ENCODE measurements at regions not wholly inside any gene's neighbourhood (a gene's known extent, or its start where the extent isn't known, plus 50 kb on each side); places are given as distances from the start of the nearest gene placed in this dataset.

DNA sequence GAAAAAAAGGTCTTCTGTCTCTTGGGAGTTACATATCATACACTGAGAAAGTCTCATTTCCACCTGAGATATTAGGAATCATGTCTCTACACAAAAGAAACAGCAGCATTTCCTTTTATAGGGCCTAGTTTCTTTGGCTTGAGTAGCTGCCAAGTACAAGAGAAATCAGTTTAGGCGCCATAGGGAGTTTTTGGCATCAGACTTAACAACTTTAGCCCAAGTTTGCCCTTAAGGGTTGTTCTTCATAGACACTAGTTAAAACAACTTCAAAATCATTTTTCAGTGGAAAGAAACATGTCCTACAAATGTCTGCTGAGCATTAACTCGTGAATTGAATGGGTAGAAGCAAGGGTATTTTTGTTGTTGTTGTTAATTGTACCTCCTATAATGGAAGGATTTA lies 587.0 kb upstream of the DSEL start:
- no peak for DNase-seq (ENCODE audit: low spot score)

DNA sequence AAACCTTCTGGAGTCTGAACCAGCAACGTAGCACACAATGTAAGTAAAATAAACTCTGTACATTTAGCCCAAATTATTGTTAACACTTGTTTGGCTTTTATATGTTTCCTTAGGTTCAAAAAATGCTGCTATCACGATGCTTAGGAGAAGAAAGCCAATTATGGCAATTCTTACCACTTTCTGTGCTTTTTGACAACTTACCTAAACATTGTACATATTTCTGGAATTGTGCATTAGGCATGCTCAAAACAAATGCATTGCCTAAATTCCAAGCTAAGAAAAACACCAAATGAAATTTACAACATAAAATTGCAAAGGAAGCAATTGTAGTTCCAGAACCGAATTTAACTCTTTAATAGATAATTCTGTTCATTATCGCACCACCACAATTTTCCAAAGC lies 585.6 kb upstream of the DSEL start:
- no peak for DNase-seq (ENCODE audit: low spot score)

DNA sequence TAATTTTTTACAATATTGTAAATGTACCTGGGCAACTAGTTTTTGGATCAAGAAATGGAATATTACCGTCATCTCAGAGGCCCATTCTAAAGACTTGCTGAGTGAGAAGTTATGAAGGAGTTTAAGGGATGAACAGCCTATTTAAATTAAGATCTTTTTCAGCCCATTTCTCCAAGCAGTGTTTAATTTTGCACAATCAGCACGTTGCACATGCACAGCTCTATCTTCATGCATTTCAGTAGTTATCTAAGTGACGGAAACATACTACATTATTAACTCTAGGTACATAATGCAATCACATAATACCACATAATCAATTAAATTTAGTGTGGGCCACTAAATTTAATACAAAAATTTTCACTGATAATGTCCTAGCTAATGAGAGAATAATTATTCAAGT lies 582.1 kb upstream of the DSEL start:
- DNase-seq (ENCODE audit: low spot score): no peak

DNA sequence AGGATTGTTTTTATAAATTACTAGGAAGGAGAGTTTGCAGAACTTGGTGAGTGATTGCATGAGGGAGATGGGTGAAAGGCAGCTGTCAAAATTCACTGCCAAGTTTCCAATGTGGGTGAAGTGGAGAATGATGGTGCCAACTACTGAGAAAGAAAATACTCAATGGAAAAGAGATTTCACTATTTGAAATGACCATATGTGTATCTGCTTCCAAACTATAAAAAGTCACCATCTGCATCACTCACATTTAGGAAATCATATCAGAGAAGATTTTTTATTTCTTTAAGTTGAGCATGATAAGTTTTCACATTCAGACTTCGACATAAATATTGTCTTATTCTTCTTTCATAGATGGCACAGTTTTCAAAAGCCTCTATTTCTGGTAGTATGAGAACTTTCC lies 570.0 kb upstream of the DSEL start:
- DNase-seq (ENCODE audit: low spot score): no peak

DNA sequence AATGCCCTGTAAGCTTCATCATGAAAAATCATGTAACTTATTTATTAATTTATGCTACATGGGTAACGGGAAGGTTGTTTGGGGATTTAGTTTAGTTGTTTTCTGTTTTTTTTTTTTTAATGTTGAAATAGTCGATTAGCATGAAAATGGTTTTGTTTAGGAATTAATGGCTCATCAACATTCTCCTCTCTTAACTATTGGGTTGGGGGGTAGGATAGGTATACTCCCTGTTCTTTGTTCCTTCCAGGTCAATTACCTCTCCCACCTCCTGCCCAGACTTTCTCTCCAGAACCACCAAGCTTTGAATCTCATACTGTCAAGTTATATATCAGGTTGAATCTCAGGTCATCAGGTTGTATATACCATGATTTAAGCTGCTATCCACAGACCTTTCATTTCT lies 568.7 kb upstream of the DSEL start:
- DNase-seq (ENCODE audit: low spot score): no peak

DNA sequence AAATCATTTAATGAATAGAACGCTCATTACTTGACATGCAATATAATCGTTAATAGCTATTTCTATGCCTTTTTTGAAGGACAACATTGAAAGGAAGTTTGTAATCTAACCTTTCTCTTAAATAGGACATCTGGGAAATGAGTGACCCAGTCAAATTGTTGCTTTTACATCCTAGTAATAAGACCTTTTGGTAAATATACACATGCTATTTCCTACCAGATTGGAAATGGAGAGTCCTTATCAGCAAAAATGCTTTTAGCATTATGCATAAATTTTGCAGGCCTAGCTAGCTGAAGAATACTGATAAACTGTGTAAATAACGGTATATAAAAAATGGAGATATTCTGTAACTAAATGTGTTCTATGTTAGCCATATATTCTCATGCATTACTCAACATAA lies 567.3 kb upstream of the DSEL start:
- DNase-seq (ENCODE audit: low spot score): no peak

DNA sequence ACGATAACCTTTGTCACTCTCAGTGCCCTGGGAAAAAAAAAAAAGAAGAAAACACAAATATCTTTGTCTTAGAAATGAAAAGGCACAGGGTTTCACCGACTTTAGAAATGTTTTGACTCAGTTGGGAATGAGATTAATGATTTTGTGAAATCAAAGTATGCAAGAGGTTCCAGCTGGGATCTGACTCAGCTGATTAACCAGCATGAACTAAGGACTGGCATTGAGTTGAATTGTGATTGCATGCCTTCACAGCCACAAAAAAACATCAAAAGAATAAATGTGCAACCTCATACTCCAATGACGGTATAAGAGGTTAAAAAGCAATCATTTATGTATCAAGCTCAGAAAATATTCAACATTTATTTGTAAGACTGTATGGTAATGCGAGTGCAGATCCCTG lies 566.6 kb upstream of the DSEL start:
- DNase-seq (ENCODE audit: low spot score): no peak

DNA sequence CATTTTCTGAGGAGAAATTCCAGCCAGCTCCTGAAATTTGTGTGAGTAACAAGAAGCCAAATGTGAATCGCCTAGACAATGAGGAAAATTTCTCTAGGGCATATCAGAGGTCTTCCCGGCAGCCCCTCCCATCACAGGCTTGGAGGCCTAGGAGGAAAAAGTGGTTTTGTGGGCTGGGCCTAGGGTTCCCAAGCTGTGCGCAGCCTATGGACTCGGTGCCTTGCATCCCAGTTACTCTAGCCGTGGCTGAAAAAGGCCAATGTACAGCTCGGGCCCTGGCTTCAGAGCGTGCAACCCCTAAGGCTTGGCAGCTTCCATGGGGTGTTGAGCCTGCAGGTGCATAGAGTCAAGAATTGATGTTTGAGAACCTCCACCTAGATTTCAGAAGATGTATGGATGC lies 556.2 kb upstream of the DSEL start:
- no peak for DNase-seq (ENCODE audit: low spot score)

DNA sequence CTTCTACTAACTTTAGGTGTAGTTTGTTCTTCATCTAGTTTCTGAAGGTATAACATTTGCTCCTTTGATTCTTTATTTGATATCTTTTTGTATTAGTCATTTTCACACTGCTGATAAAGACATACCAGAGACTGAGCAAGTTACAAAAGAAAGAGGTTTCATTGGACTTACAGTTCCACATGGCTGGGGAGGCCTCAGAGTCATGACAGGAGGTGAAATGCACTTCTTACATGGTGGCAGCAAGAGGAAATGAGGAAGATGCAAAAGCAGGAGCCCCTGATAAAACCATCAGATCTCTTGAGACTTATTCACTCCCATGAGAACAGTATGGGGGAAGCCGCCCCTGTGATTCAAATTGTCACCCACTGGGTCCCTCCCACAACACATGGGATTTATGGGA lies 544.4 kb upstream of the DSEL start:
- DNase-seq (ENCODE audit: low spot score): no peak

DNA sequence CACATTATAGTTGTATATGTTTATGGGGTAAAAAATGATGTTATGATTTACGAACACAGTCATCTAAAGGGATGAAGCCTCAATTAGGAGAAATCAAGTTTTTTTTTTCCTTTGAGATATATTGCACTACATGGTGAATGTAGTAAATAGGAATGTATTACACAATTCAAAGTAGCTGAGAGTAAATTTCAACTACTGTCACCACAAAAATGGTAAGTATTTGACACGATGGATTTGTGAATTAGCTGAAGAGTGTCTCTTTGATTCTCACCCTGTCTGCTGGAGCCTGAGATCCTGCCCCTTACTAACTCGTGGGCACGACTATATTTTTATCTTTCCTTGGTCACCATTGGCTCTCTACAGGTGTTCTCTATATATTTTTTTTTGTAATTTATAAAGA lies 540.4 kb upstream of the DSEL start:
- no peak for DNase-seq (ENCODE audit: low spot score)

DNA sequence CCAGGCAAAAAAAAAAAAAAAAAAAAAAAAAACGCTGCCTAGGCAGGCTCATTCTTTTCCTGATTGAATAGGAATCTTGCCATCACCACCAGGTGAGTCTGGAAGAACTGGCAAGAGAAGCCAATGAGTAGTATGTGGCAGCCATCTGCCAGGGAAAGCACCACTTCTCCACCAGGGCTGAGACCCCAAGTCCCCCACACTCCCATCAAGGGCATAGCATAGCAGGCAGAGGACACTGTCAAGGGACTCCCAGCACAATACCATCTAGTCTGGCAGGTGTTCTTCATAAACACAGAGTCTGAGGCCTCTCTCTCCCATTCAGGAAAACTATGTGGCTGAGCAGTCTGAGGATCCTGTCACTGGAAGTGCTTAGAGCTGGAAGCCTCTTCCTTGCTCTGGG lies 538.1 kb upstream of the DSEL start:
- no peak for DNase-seq (ENCODE audit: low spot score)

DNA sequence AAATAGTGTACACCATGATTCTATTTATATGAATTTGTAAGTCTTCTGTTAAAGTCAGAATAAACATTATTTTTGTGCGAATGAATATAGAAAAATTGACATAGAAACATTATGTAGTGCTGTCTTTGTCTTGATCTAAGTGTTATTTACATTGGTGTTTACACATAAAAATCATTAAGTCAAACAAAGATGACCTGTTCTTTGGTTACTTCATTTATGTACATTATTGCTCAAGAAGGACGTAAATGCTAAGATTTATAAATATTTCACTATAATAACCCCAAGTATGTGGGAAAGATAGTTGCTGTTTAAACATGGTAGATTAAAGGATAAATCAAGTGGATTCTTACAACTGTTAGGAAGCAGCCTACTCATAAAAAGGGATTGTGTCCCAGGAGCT lies 536.8 kb upstream of the DSEL start:
- no peak for DNase-seq (ENCODE audit: low spot score)

DNA sequence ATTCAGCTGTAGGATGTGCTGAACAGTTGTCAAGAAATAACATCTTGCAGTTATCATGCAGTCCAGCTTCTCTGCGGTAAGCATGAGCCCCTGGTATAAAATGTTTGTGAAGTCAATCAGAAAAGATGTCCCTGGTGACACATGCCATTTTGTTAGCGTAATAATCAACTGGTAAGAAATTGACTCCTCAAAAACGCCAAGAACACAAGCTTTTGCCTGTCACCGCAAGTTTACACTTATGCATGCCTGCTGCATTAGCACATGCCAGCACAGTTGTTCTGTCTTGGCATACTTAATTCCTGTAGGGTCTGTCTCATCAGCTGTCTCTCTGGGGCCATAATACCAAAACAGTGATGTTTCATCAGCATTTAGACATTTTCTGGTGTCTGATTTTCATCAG lies 524.8 kb upstream of the DSEL start:
- no peak for DNase-seq (ENCODE audit: low spot score)

DNA sequence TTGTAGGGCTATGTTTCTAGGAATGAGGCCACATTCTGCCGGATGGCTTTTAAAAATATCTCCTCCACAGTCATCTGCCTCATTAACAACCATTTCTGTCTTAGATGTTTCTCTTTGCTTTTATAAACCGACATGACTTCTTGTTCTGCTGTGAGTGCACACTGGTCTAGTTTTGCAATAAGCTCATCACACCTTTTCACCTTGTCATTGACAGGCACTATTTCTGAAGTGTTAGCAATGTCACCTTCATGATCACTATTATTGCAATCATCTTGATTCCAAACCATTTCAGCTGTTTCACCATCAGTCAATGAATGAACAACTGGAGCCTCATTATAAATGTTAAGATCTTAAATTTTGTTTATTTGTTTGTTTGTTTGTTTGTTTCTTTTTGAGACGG lies 523.7 kb upstream of the DSEL start:
- no peak for DNase-seq (ENCODE audit: low spot score)

DNA sequence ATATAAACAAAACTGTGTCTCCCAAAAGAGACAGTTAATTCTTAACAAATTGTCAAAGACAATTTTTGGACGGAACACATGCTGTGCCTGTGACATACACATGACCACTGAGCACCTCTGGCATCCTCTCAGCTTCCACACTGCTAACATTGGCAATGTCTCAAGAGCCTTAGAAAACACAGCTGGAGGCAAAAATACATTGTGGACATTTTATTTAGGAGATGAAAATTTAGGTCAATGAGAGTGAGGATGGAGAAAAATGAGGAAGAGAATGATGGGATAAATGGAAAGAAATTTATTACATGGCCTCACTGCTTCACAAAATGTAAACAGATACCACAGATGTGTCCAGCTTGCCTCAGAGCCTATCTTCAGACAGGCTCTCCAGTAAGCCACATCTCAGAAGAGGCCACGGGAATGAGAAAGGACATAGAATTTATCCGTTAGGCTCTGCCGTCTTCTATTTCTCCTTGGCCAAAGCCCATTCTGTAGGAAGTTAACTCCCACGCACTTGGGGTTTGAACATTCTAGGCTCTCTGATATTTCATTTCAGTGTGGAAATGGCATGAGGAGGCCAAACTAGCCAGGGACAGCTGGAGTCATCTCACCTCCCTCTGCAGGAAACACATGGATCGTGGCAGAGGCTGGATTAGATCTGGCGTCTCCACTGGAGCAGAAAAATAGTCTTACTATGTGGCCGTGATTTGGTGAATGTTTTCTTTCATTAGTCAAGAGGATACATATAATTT lies 519.4 kb upstream of the DSEL start:
- no peak for DNase-seq (ENCODE audit: low spot score)

DNA sequence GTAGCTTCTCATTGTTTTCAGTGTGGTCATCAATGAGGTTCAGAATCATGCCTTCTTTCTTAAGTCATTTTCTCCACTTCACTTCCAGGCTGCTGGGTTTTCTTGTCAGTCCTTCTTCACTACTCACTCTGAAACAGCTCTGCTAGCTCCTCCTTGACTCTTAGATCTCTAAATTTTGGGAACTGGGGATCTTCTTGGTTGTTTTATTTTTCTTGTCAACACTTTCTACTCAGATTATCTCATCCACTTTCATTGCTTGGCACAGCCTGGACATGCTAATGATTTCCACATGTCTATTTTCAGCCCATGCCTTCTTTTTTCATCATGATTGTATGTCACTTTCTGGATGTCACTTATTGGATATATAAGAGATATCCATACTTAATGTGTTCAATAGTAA lies 517.8 kb upstream of the DSEL start:
- DNase-seq (ENCODE audit: low spot score): no peak

DNA sequence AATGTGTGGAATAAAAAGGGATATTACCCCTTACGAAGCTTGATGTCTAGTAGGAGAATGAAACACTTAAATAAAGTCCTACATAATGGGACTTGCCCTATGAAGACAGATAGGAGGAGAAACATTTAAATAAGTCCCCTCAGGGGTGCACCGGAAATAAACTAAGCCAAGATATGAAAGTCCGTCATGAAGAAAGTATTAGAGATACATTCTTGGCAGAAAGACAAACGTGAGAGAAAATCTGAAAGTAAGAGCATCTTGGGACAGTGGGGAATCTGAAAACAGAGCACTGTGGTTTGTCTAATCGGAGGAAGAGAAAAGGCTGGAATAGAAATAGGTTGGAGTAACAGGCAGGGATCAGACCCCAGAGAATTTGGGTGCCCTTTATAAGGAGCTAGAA lies 516.9 kb upstream of the DSEL start:
- no peak for DNase-seq (ENCODE audit: low spot score)

DNA sequence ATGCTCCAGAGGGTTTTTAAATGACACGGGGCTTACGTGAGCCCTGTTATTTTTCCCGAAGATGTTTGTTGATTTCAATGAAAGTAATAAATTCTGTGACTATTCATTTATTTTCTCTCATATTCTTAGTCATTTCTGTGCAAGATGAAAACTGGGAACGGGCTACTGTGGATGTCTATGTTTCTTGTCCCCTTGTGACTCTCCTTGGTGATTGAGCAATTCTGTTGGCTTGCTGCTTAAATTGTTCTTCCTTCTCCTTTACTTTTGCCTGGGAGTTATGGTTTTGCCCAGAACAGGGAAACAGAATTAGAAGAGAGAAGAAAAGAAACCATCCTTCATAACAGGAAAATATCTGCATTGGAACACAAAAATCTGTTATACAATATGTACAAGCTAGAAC lies 508.2 kb upstream of the DSEL start:
- DNase-seq (ENCODE audit: low spot score): no peak

DNA sequence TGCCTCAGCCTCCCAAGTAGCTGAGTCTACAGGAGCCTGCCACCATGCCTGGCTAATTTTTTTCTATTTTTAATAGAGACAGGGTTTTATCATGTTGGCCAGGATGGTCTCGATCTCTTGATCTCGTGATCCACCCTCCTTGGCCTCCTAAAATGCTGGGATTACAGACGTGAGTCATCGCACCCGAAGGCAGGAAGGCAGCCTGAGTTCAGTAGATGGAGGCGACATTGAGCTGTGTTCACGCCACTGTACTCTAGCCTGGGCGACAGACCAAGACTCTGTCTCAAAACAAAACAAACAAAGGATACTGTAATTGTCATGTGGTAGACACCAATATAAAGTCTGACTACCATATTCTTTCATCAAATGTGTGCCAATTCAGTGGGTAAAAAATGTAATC lies 500.9 kb upstream of the DSEL start:
- no peak for DNase-seq (ENCODE audit: low spot score)

DNA sequence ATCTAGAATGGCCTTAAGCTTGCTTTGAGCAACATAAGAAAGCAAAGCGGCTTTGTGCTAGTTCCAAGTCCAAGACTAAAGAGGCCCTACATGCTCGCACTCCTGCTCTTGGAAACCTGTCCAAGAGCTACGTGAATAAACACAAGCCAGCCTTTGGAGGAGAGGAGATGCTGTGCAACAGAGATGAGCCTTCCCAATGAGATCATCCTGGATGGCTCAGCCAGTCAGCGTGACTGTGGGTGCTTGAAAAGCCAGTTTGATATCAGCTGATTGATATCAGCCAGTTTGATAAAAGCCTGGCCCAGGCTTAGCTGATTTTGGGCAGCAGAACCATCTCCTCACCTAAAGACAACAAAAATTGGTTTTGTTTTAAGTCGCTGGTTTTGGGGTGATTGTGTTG lies 481.0 kb upstream of the DSEL start:
- no peak for DNase-seq (ENCODE audit: low spot score)

DNA sequence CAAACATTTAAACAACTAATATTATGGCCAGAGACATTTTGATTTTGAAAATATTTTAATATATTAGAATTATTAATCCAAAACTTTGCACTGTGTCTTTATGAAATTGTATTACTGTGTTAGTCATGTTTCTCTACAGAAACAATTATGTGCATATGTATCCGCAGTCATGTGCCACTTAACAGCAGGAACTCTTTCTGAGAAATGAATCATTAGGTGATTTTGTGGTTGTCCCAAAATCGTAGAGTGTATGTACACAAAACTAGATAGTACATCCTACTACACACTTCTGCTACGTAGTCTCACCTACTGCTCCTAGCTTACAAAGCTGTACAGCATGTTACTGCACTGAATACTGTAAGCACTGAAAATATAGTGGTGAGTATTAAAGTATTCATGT lies 479.2 kb upstream of the DSEL start:
- DNase-seq (ENCODE audit: low spot score): no peak

DNA sequence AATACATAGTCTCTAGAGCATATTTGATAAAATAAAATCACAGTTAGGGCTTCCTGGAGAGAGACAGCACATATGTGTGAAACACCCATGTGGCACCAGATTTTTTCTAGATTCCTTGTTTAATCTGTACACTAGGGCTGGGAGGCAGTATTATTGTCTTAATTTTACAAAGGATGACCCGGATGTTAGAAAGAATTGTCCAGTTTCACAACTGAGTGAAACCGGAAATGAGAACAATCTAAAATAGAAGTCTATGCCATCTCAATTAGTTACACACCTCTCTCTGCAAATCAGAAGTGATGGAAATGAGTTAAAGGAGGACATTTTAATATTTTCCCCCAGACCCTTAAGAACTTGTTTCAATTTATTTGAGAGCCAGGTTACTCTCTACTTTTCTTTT lies 463.7 kb upstream of the DSEL start:
- DNase-seq (ENCODE audit: low spot score): no peak

DNA sequence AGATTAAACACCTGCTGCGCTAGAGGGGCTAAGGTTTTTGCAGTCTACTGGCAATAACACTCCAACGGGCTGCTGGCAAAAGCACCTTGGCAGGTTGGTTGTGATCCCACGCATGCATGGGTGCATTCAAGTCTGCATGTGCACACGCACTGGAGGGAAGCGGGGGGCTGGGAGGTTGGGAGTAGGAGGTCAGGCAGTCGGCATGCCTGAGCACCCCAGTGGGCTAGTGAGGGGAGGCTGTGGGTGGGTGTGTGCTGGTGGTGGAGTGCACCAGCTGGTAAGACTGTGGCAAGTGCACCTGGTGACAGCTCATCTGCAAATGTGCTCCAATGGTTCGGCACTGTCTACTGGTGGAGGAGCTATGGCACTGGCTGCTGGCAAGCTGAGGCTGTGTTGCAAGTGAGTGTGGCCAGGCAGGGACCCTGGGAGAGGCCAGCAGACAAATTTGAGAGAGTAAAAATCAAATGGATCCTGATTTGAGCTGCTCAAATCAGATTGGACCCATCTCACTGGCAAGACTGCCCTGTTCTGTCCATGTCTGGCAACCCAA lies 460.6 kb upstream of the DSEL start:
- DNase-seq (ENCODE audit: low spot score): no peak

DNA sequence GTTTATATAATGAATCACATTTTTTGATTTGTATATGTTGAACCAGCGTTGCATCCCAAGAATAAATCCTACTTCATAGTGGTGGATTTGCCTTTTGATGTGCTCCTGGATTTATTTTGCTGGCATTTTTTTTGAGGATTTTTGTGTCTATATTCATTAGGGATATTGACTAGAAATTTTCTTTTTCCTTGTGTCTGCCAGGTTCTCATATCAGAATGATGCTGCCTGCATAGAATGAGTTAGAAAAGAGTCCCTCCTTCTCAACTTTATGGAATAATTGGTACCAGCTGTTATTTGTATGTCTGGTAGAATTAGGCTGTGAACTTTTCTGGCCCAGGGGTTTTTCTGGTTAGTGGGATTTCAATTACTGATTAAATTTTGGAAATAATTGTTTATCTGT lies 457.4 kb upstream of the DSEL start:
- no peak for DNase-seq (ENCODE audit: low spot score)

DNA sequence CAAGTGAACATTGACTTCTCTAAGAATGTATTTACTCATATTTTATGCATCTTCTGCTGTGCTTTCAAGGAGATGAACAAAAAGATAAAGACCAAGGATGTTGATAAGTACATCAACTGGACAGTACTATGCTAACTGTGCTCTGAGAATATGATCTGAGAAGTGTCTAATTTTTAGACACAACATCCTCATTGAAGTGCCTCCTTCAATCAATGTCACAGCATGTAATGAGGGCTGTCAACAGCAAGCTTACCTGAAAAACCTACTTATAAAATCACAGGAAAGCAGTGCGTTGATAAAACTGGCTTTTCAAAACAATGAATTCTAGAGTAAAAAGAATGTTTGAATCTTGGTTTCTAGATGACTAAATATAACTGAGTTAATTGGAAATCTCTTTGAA lies 452.9 kb upstream of the DSEL start:
- DNase-seq (ENCODE audit: low spot score): no peak
